ENCODE measurements at regions not wholly inside any gene's neighbourhood (a gene's known extent, or its start where the extent isn't known, plus 50 kb on each side); places are given as distances from the start of the nearest gene placed in this dataset.

DNA sequence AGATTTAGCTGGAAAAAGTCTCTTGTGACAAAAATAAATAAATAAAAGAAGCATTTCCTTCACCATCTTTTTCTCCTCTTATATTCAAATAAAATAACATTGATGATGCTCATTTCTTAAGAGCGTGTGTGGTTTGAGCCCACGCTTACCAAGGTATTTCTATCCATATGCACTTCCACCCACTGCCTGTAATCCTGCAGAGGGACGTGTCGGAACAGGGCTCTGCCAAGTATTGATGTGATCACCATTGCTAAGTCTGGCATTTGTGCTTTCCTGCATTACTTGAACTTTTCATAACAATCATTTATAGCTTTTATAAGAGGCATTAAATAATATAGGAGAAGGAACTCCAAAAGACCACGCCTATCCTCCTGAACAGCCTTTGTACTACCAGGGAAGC, 107.6 kb downstream of the SHANK2 start:
- no peak for DNase-seq (ENCODE audit: low spot score)
- no peak overlapping the region for H3K4me3 Mint-ChIP-seq (ENCODE audit: low read depth)
- no peaks in the 10 kb centered on the region for H3K9me3 Mint-ChIP-seq
- intact Hi-C loops (cut with micrococcal nuclease): no loop called here
- no peak overlapping the region for H3K27ac Mint-ChIP-seq
- no peaks in the 10 kb centered on the region for H3K36me3 Mint-ChIP-seq (ENCODE audit: low read depth)
- H3K27me3 Mint-ChIP-seq (ENCODE audit: low read depth): no peaks in the 10 kb centered on the region
- no peaks in the 10 kb centered on the region for H3K4me1 Mint-ChIP-seq (ENCODE audit: low read depth)

DNA sequence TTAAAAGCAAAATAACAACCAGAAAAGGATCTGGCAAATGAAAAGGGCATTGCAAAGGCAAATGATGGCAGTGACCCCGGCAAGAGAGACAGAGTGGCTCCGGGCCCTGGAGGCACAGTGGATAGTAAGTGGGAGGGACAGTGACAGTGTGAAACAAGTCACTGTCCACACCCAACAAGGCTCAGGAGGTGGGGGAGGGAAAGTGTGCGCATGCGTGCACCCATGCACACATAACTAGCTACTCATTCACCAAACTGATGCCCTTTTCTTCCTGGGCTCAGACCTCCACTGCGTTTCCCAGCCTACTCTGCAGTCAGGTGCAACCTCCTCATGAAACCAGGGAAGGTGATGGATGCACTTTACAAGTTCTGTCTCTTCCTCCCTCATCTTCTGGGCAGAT, 108.4 kb downstream of the SHANK2 start:
- H3K27ac Mint-ChIP-seq: no peak overlapping the region
- no peaks in the 10 kb centered on the region for H3K36me3 Mint-ChIP-seq (ENCODE audit: low read depth)
- no peaks in the 10 kb centered on the region for H3K4me1 Mint-ChIP-seq (ENCODE audit: low read depth)
- no peaks in the 10 kb centered on the region for H3K9me3 Mint-ChIP-seq
- H3K27me3 Mint-ChIP-seq (ENCODE audit: low read depth): no peaks in the 10 kb centered on the region
- intact Hi-C loops (cut with micrococcal nuclease): no loop called here
- no peak overlapping the region for H3K4me3 Mint-ChIP-seq (ENCODE audit: low read depth)
- DNase-seq (ENCODE audit: low spot score): no peak

DNA sequence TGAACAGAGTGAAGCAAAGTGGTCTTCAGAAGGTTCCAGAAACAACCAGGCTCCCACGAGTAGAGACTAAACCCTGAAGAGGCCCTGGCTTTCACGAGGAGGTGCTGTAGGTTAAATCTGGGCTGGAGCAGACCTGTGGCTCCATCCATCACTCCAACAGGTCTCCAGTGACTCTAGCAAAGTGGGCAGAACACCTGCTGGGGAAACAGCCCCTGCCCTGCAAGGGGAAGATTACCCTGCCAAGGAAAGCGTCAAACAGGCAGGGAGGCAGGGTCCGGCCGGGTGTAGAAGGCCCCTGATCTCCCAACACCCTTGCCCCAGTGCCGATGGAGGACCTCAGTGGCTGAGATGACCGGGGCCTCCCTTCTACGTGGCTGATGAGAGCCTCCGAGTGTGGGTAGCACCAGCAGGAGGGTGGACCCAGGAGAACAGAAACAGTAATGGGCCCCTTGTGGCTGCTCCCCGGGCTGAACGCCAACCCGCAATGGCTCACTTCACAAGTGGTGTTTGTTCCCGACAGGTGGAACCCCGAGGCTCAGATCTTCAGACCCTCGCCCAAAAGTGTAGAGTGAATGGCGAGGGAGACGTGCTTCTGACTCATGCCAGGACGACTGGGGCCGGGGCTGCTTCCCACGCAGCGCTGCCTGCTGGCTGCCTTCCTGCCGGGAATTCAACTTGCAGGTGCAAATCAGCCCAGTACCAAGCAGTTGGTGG, 112.0 kb downstream of the SHANK2 start:
- H3K36me3 Mint-ChIP-seq (ENCODE audit: low read depth): no peaks in the 10 kb centered on the region
- H3K27ac Mint-ChIP-seq: no peak overlapping the region
- H3K4me3 Mint-ChIP-seq (ENCODE audit: low read depth): no peak overlapping the region
- DNase-seq (ENCODE audit: low spot score): no peak
- no peaks in the 10 kb centered on the region for H3K9me3 Mint-ChIP-seq
- no peaks in the 10 kb centered on the region for H3K4me1 Mint-ChIP-seq (ENCODE audit: low read depth)
- intact Hi-C loops (cut with micrococcal nuclease): no loop called here
- no peaks in the 10 kb centered on the region for H3K27me3 Mint-ChIP-seq (ENCODE audit: low read depth)

DNA sequence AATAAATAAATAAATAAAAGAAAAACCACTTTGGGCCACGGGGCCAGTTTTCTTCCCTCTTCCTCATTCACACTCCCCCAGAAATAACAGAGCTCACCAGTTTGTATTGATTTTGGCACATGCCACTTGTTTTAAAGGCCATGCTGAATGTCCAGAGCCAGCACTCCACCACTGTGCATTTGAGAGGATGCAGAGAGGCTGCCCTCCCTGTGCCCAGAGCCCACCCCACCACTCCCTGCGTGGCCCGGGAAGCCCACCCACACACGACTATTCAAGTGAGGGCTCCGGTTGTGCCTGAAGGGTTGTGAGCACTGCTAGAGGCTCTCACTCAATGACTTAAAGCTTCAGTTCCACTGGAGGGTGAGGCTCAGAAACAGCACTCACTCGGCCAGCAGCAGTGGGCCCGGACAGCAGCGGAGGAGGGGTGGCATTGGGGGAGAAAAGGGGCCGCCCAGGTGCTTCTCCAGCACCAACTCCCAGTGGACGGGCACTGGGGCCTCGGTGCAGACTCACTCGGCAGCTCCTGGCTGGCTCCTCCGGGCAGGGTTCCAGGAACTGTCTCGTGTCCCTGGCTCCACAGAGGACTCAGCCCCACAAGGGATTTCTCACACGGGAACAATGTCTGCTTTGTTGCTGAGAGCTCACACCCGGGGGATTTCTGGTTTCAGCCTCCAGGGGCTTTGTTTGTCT, 112.7 kb downstream of the SHANK2 start:
- no peak overlapping the region for H3K27ac Mint-ChIP-seq
- DNase-seq (ENCODE audit: low spot score): no peak
- H3K4me1 Mint-ChIP-seq (ENCODE audit: low read depth): no peaks in the 10 kb centered on the region
- H3K27me3 Mint-ChIP-seq (ENCODE audit: low read depth): no peaks in the 10 kb centered on the region
- no peak overlapping the region for H3K4me3 Mint-ChIP-seq (ENCODE audit: low read depth)
- H3K9me3 Mint-ChIP-seq: no peaks in the 10 kb centered on the region
- intact Hi-C loops (cut with micrococcal nuclease): no loop called here
- H3K36me3 Mint-ChIP-seq (ENCODE audit: low read depth): no peaks in the 10 kb centered on the region

GRCh38 chr11:71138737-71139425, 113.5 kb downstream of the SHANK2 start:
- no peak overlapping the region for H3K4me3 Mint-ChIP-seq (ENCODE audit: low read depth)
- no peaks in the 10 kb centered on the region for H3K36me3 Mint-ChIP-seq (ENCODE audit: low read depth)
- no peaks in the 10 kb centered on the region for H3K9me3 Mint-ChIP-seq
- no peaks in the 10 kb centered on the region for H3K4me1 Mint-ChIP-seq (ENCODE audit: low read depth)
- no peak for DNase-seq (ENCODE audit: low spot score)
- no peak overlapping the region for H3K27ac Mint-ChIP-seq
- H3K27me3 Mint-ChIP-seq (ENCODE audit: low read depth): no peaks in the 10 kb centered on the region
- intact Hi-C loops (cut with micrococcal nuclease): no loop called here

- H3K36me3 Mint-ChIP-seq (ENCODE audit: low read depth): no peaks in the 10 kb centered on the region
- DNase-seq (ENCODE audit: low spot score): no peak
- H3K9me3 Mint-ChIP-seq: no peaks in the 10 kb centered on the region
- intact Hi-C loops (cut with micrococcal nuclease): no loop called here
- H3K27me3 Mint-ChIP-seq (ENCODE audit: low read depth): no peaks in the 10 kb centered on the region
- H3K4me3 Mint-ChIP-seq (ENCODE audit: low read depth): no peak overlapping the region
- no peak overlapping the region for H3K27ac Mint-ChIP-seq
- H3K4me1 Mint-ChIP-seq (ENCODE audit: low read depth): no peaks in the 10 kb centered on the region
These were observed 115.0 kb downstream of the SHANK2 start for GRCh38 chr11:71137376-71137775.

- no peaks in the 10 kb centered on the region for H3K36me3 Mint-ChIP-seq (ENCODE audit: low read depth)
- no peak overlapping the region for H3K4me3 Mint-ChIP-seq (ENCODE audit: low read depth)
- no peaks in the 10 kb centered on the region for H3K4me1 Mint-ChIP-seq (ENCODE audit: low read depth)
- intact Hi-C loops (cut with micrococcal nuclease): no loop called here
- DNase-seq (ENCODE audit: low spot score): no peak
- no peaks in the 10 kb centered on the region for H3K9me3 Mint-ChIP-seq
- H3K27me3 Mint-ChIP-seq (ENCODE audit: low read depth): no peaks in the 10 kb centered on the region
- no peak overlapping the region for H3K27ac Mint-ChIP-seq
These were observed 116.1 kb downstream of the SHANK2 start for GRCh38 chr11:71136095-71136845.

- DNase-seq (ENCODE audit: low spot score): no peak
- no peaks in the 10 kb centered on the region for H3K27me3 Mint-ChIP-seq (ENCODE audit: low read depth)
- intact Hi-C loops (cut with micrococcal nuclease): no loop called here
These were observed 117.3 kb downstream of the SHANK2 start for GRCh38 chr11:71135112-71135511.

GRCh38 chr11:71133946-71134345, 118.4 kb downstream of the SHANK2 start:
- intact Hi-C loops (cut with micrococcal nuclease): no loop called here
- H3K9me3 Mint-ChIP-seq: no peaks in the 10 kb centered on the region
- no peaks in the 10 kb centered on the region for H3K27me3 Mint-ChIP-seq (ENCODE audit: low read depth)
- DNase-seq (ENCODE audit: low spot score): no peak
- H3K4me1 Mint-ChIP-seq (ENCODE audit: low read depth): no peaks in the 10 kb centered on the region
- no peak overlapping the region for H3K4me3 Mint-ChIP-seq (ENCODE audit: low read depth)
- no peaks in the 10 kb centered on the region for H3K36me3 Mint-ChIP-seq (ENCODE audit: low read depth)
- no peak overlapping the region for H3K27ac Mint-ChIP-seq

More at GRCh38 chr11:71135112-71135511, 117.3 kb downstream of the SHANK2 start:
- no peaks in the 10 kb centered on the region for H3K9me3 Mint-ChIP-seq
- no peaks in the 10 kb centered on the region for H3K36me3 Mint-ChIP-seq (ENCODE audit: low read depth)
- H3K27ac Mint-ChIP-seq: no peak overlapping the region
- no peaks in the 10 kb centered on the region for H3K4me1 Mint-ChIP-seq (ENCODE audit: low read depth)
- no peak overlapping the region for H3K4me3 Mint-ChIP-seq (ENCODE audit: low read depth)

DNA sequence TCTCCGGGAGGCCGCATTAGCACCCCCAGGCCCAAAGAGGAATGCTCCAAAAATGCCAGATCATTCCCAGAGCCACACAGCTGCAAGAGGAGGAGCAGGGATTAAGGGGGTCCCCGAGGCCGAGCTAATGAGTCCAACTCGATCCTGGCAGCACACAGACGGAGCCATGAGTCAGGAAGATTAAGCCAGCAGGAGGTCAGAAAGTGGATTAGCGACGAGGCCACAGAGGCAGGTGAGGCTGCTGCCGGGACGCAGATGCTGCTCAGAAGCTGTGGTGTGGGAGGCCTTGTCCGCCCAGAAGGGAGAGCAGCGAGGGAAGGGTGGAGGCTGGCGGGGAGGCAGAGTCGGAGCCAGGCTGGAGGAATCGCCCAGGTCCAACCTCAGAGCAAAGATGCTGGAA, 120.5 kb downstream of the SHANK2 start:
- H3K4me1 Mint-ChIP-seq (ENCODE audit: low read depth): no peaks in the 10 kb centered on the region
- H3K36me3 Mint-ChIP-seq (ENCODE audit: low read depth): no peaks in the 10 kb centered on the region
- H3K27me3 Mint-ChIP-seq (ENCODE audit: low read depth): no peaks in the 10 kb centered on the region
- no peak overlapping the region for H3K27ac Mint-ChIP-seq
- H3K4me3 Mint-ChIP-seq (ENCODE audit: low read depth): no peak overlapping the region
- intact Hi-C loops (cut with micrococcal nuclease): no loop called here
- DNase-seq (ENCODE audit: low spot score): no peak
- no peaks in the 10 kb centered on the region for H3K9me3 Mint-ChIP-seq

DNA sequence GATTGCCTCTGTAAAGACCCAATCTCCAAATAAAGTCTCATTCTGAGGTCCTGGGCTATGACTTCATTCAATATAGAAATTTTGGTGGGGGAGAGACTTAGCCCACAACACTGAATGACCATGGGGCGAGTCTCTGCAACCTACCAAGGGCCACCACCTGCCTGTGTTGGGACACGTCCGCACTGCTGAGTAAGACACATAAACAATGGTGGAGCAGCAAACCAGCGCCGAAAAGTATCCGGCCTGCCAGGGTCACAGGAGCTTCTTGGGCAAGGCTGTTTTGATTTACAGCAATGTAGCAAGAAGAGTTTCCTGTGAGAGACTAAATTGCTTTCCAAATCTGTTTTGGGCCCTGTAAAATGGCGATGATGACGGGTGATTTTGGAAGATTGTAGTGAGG, 122.3 kb downstream of the SHANK2 start:
- Mint-ChIP-seq H3K27me3 (ENCODE audit: low read depth) (no peaks in the 10 kb centered on the region), H3K4me3 (ENCODE audit: low read depth) (no peak overlapping the region), H3K4me1 (ENCODE audit: low read depth) (no peaks in the 10 kb centered on the region), H3K36me3 (ENCODE audit: low read depth) (no peaks in the 10 kb centered on the region), H3K27ac (no peak overlapping the region), H3K9me3 (no peaks in the 10 kb centered on the region)
- DNase-seq (ENCODE audit: low spot score): no peak
- intact Hi-C loops (cut with micrococcal nuclease): no loop called here

- Mint-ChIP-seq H3K9me3 (no peaks in the 10 kb centered on the region), H3K27ac (no peak overlapping the region), H3K4me3 (ENCODE audit: low read depth) (no peak overlapping the region), H3K4me1 (ENCODE audit: low read depth) (no peaks in the 10 kb centered on the region), H3K27me3 (ENCODE audit: low read depth) (no peaks in the 10 kb centered on the region), H3K36me3 (ENCODE audit: low read depth) (no peaks in the 10 kb centered on the region)
- DNase-seq (ENCODE audit: low spot score): no peak
- intact Hi-C loops (cut with micrococcal nuclease): no loop called here
These were observed 122.8 kb downstream of the SHANK2 start for GRCh38 chr11:71129624-71130023.

DNA sequence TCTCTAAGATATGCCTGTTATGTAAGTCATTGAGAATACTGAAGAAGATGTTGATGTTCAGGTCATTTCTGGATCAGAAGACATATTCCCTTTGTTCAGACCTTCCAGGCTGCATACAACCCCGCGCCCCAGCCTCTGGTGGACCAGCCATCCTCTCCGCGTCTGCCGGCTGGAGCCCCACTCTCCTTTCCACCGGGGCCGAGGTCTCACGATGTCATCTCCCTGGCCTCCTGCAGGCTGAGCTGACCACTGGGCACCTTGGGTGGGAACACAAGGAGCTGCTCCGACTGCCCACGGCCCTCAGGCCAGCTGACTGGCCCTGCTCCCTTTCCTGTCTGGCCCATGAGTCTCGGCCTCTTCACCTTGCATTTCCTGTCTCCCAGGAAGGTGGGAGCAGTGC, 124.6 kb downstream of the SHANK2 start:
- no peak for DNase-seq (ENCODE audit: low spot score)
- H3K4me3 Mint-ChIP-seq (ENCODE audit: low read depth): no peak overlapping the region
- no peak overlapping the region for H3K27ac Mint-ChIP-seq
- peaks cover 5% of the 10 kb centered on the region for H3K9me3 Mint-ChIP-seq
- H3K36me3 Mint-ChIP-seq (ENCODE audit: low read depth): no peaks in the 10 kb centered on the region
- H3K4me1 Mint-ChIP-seq (ENCODE audit: low read depth): no peaks in the 10 kb centered on the region
- no peaks in the 10 kb centered on the region for H3K27me3 Mint-ChIP-seq (ENCODE audit: low read depth)
- intact Hi-C loops (cut with micrococcal nuclease): no loop called here

Data from activated T-helper 2 cell treated with anti-CD3 and anti-CD28 coated beads, Interferon-gamma antibody, Interleukin-2, Interleukin-4, amounts not matched to agents 10 μg/mL and 5 μg/mL and 100 μg/mL, durations not matched to agents 14 hours and 24 hours and 36 hours (primary cell).